K562 (cell line): ENCODE measurements at regions not wholly inside any gene's neighbourhood (a gene's known extent, or its start where the extent isn't known, plus 50 kb on each side); places are given as distances from the start of the nearest gene placed in this dataset.

Source experiments
- ESRRA ChIP-seq: fragments of 450-650 bp; IDR thresholded peaks from 2 replicates; pipeline ENCODE4 v1.6.1; 2014; ENCODE audit warnings: low read depth, mild to moderate bottlenecking, moderate library complexity, borderline replicate concordance
- PHB2 ChIP-seq: fragments of 450-650 bp; IDR thresholded peaks from 2 replicates; pipeline ENCODE4 v1.6.1; 2017; ENCODE audit warnings: low read depth

DNA sequence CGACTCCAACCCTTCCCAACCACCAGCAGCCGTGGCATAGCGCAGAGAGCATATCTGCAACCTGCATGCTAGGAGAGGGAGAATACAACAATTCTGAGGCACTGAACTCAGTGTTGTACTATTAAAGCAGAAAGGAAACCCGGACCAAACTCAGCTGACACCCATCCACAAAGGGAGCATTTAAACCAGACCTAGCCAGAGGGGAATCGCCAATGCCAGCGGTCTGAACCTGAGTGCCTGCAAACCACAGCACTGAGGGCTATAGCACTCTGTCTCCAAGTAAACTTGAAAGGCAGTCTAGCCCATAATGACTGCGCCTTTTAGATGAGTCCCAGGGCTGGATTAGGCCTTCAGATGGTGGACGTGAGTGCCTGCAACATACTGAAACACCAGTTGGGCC is 494.4 kb upstream of the PTPRD start:
- TF ChIP-seq ESRRA, result no peak
- TF ChIP-seq PHB2, result no peak
